ENCODE measurements at regions not wholly inside any gene's neighbourhood (a gene's known extent, or its start where the extent isn't known, plus 50 kb on each side); places are given as distances from the start of the nearest gene placed in this dataset.

GRCh38 chr2:81163583-81163982 is 859.0 kb upstream of the LRRTM1 start:
- TF ChIP-seq CTCF (conservative IDR thresholded peaks at IDR 0.05 in 1 of 2, IDR thresholded peaks at IDR 0.05 in 1 of 2; ENCODE audit: low read depth in 1 of 2, low read length in 2 of 2), result no peak
- TF ChIP-seq EZH2 (IDR thresholded peaks at IDR 0.05; ENCODE audit: low read length, missing control alignments), result no peak

Data from fibroblast of lung (primary cell).